ENCODE measurements at regions not wholly inside any gene's neighbourhood (a gene's known extent, or its start where the extent isn't known, plus 50 kb on each side); places are given as distances from the start of the nearest gene placed in this dataset.

DNA sequence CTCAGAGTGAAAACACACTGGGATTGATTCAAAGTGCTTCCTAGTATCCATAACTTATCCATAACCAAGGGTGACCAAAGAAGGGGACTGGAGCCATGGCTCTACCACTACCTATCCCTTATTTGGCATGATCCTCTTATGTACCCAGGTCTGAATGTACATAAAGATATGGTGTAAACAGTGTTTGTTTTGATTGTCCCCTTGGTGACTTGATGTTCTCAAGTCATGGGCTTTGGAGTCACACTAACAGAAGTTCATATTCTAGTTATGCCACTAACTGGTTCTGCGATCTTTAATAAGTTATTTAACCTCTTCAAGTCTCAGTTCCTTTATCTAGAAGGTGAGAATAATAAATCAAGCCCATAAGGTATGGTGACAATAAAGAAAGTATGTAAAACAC is 283.4 kb upstream of the PTGER4 start:
- no peaks in the 10 kb centered on the region for H3K27me3 ChIP-seq (ENCODE audit: control insufficient read depth, extremely low read depth, insufficient read depth, low read length)
- no peak overlapping the region for H3K27ac ChIP-seq (ENCODE audit: control insufficient read depth, insufficient read depth, low read length)
- no peaks in the 10 kb centered on the region for H3K36me3 ChIP-seq (ENCODE audit: control insufficient read depth in 2 of 2, extremely low read depth in 1 of 2, insufficient read depth in 2 of 2, low read length in 2 of 2)
- H3K4me2 ChIP-seq (ENCODE audit: control insufficient read depth, extremely low read depth, insufficient read depth, low read depth, low read length): no peak overlapping the region
- no peak overlapping the region for H3K4me3 ChIP-seq (ENCODE audit: control insufficient read depth in 2 of 3, extremely low read depth in 1 of 3, insufficient read depth in 2 of 3, low read depth in 1 of 3, low read length in 3 of 3)
- no peaks in the 10 kb centered on the region for H4K20me1 ChIP-seq (ENCODE audit: control insufficient read depth, extremely low read depth, insufficient read depth, low read length)
- TF ChIP-seq EZH2 (IDR thresholded peaks at IDR 0.05; ENCODE audit: low read length): no peak
- TF ChIP-seq, protein P1, sequence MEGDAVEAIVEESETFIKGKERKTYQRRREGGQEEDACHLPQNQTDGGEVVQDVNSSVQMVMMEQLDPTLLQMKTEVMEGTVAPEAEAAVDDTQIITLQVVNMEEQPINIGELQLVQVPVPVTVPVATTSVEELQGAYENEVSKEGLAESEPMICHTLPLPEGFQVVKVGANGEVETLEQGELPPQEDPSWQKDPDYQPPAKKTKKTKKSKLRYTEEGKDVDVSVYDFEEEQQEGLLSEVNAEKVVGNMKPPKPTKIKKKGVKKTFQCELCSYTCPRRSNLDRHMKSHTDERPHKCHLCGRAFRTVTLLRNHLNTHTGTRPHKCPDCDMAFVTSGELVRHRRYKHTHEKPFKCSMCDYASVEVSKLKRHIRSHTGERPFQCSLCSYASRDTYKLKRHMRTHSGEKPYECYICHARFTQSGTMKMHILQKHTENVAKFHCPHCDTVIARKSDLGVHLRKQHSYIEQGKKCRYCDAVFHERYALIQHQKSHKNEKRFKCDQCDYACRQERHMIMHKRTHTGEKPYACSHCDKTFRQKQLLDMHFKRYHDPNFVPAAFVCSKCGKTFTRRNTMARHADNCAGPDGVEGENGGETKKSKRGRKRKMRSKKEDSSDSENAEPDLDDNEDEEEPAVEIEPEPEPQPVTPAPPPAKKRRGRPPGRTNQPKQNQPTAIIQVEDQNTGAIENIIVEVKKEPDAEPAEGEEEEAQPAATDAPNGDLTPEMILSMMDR (optimal IDR thresholded peaks at IDR 0.05 in 1 of 3, IDR thresholded peaks at IDR 0.05 in 1 of 3, conservative IDR thresholded peaks at IDR 0.05 in 1 of 3; ENCODE audit: extremely low read depth in 1 of 3, insufficient read depth in 2 of 3, low read length in 3 of 3): no peak
- DNase-seq (ENCODE audit: low read depth, low spot score): no peak
- peaks cover 13% of the 10 kb centered on the region for H3K4me1 ChIP-seq (ENCODE audit: control insufficient read depth, extremely low read depth, insufficient read depth, low read length)
- no peak overlapping the region for H3K9ac ChIP-seq (ENCODE audit: control insufficient read depth, extremely low read depth, insufficient read depth, low read length)
- dilution Hi-C loops (cut with MboI; ENCODE audit: extremely low pct_ligation_motif_present, low sequenced_read_pairs): no loop called here
- no peak for FAIRE-seq
- H3K79me2 ChIP-seq (ENCODE audit: control insufficient read depth, insufficient read depth, low read length): no peaks in the 10 kb centered on the region
- H3K9me3 ChIP-seq (ENCODE audit: control insufficient read depth, low read depth, low read length): no peaks in the 10 kb centered on the region
- no peak overlapping the region for H2AFZ ChIP-seq (ENCODE audit: control insufficient read depth, low read length)
- H3K9me1 ChIP-seq (ENCODE audit: control insufficient read depth, extremely low read depth, insufficient read depth, low read length): no peaks in the 10 kb centered on the region

DNA sequence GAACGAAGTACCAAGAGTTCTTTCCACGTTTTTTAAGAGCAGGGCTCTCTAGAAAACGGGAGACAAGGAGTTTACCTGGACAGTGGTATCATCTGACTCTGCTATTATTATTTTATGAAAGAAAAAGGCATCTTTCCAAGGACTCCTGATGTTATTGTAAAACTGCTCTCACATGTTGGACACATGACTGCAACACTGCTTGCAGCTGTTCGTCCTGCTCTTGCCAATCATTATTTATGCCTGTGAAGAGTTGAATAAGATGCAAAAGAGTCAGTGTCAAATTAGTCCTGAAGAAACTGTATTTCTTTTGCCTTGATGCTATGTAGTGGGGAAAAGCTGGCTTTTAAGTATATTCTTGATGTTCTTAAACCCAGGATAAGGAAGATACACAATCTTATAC is 284.5 kb upstream of the PTGER4 start:
- Histone ChIP-seq H3K9me1 (ENCODE audit: control insufficient read depth, extremely low read depth, insufficient read depth, low read length) (no peaks in the 10 kb centered on the region), H3K4me3 (ENCODE audit: control insufficient read depth in 2 of 3, extremely low read depth in 1 of 3, insufficient read depth in 2 of 3, low read depth in 1 of 3, low read length in 3 of 3) (no peak overlapping the region), H3K4me2 (ENCODE audit: control insufficient read depth, extremely low read depth, insufficient read depth, low read depth, low read length) (no peak overlapping the region), H4K20me1 (ENCODE audit: control insufficient read depth, extremely low read depth, insufficient read depth, low read length) (no peaks in the 10 kb centered on the region), H3K9ac (ENCODE audit: control insufficient read depth, extremely low read depth, insufficient read depth, low read length) (no peak overlapping the region), H3K79me2 (ENCODE audit: control insufficient read depth, insufficient read depth, low read length) (no peaks in the 10 kb centered on the region), H3K36me3 (ENCODE audit: control insufficient read depth in 2 of 2, extremely low read depth in 1 of 2, insufficient read depth in 2 of 2, low read length in 2 of 2) (no peaks in the 10 kb centered on the region), H3K9me3 (ENCODE audit: control insufficient read depth, low read depth, low read length) (no peaks in the 10 kb centered on the region), H3K4me1 (ENCODE audit: control insufficient read depth, extremely low read depth, insufficient read depth, low read length) (peaks cover 12% of the 10 kb centered on the region), H3K27ac (ENCODE audit: control insufficient read depth, insufficient read depth, low read length) (no peak overlapping the region), H3K27me3 (ENCODE audit: control insufficient read depth, extremely low read depth, insufficient read depth, low read length) (no peaks in the 10 kb centered on the region), H2AFZ (ENCODE audit: control insufficient read depth, low read length) (no peak overlapping the region)
- DNase-seq (ENCODE audit: low read depth, low spot score) (no peak), FAIRE-seq (no peak)
- dilution Hi-C loops (cut with MboI; ENCODE audit: extremely low pct_ligation_motif_present, low sequenced_read_pairs): no loop called here
- TF ChIP-seq, protein P1 (optimal IDR thresholded peaks at IDR 0.05 in 1 of 3, IDR thresholded peaks at IDR 0.05 in 1 of 3, conservative IDR thresholded peaks at IDR 0.05 in 1 of 3; ENCODE audit: extremely low read depth in 1 of 3, insufficient read depth in 2 of 3, low read length in 3 of 3): no peak
- TF ChIP-seq EZH2 (IDR thresholded peaks at IDR 0.05; ENCODE audit: low read length): no peak
